HG03571 (cell line): ENCODE measurements at regions not wholly inside any gene's neighbourhood (a gene's known extent, or its start where the extent isn't known, plus 50 kb on each side); places are given as distances from the start of the nearest gene placed in this dataset.

ENCODE experiments used
- ATAC-seq: cut with Tn5 transposase; IDR thresholded peaks from one replicate; pipeline ENCODE4 v1.9.1; 2021; ENCODE audit not compliant: unreplicated experiment

GRCh38 chr12:89901906-89902642, 193.4 kb upstream of the ATP2B1 start:
- ATAC-seq: no peak

- no peak for ATAC-seq
These were observed 192.7 kb upstream of the ATP2B1 start for GRCh38 chr12:89901319-89901718.

- ATAC-seq: no peak
These were observed 191.0 kb upstream of the ATP2B1 start for GRCh38 chr12:89899651-89900050.

- no peak for ATAC-seq
These were observed 187.0 kb upstream of the ATP2B1 start for GRCh38 chr12:89895591-89895990.

- no peak for ATAC-seq
These were observed 186.5 kb upstream of the ATP2B1 start for GRCh38 chr12:89895101-89895500.

GRCh38 chr12:89893972-89894706, 185.5 kb upstream of the ATP2B1 start:
- no peak for ATAC-seq

GRCh38 chr12:89892436-89892835, 183.8 kb upstream of the ATP2B1 start:
- no peak for ATAC-seq

GRCh38 chr12:89891933-89892332, 183.3 kb upstream of the ATP2B1 start:
- ATAC-seq: no peak

GRCh38 chr12:89890161-89890560, 181.5 kb upstream of the ATP2B1 start:
- no peak for ATAC-seq

- ATAC-seq: no peak
These were observed 180.4 kb upstream of the ATP2B1 start for GRCh38 chr12:89889062-89889461.

GRCh38 chr12:89884952-89885351, 176.3 kb upstream of the ATP2B1 start:
- no peak for ATAC-seq

GRCh38 chr12:89884416-89884898, 175.8 kb upstream of the ATP2B1 start:
- no peak for ATAC-seq

GRCh38 chr12:89883630-89884389, 175.2 kb upstream of the ATP2B1 start:
- no peak for ATAC-seq

GRCh38 chr12:89882792-89883191, 174.2 kb upstream of the ATP2B1 start:
- ATAC-seq: no peak

- ATAC-seq: peak; percentile 35
These were observed 173.4 kb upstream of the ATP2B1 start for GRCh38 chr12:89882050-89882449.

GRCh38 chr12:89880690-89881350, 172.2 kb upstream of the ATP2B1 start:
- peak; percentile 95 for ATAC-seq

GRCh38 chr12:89879766-89880165, 171.1 kb upstream of the ATP2B1 start:
- ATAC-seq: no peak

- no peak for ATAC-seq
These were observed 170.3 kb upstream of the ATP2B1 start for GRCh38 chr12:89878950-89879349.

GRCh38 chr12:89878327-89878726, 169.7 kb upstream of the ATP2B1 start:
- ATAC-seq: no peak

GRCh38 chr12:89877671-89878070, 169.0 kb upstream of the ATP2B1 start:
- ATAC-seq: no peak

- no peak for ATAC-seq
These were observed 168.5 kb upstream of the ATP2B1 start for GRCh38 chr12:89877136-89877535.
